HG03342 (cell line): ENCODE measurements at regions not wholly inside any gene's neighbourhood (a gene's known extent, or its start where the extent isn't known, plus 50 kb on each side); places are given as distances from the start of the nearest gene placed in this dataset.
"Not testable (repeated sequence)": the region's sequence is repeated elsewhere in the genome, so short reads cannot be mapped to it uniquely, and the experiment has no call there.

ENCODE experiments used
- ATAC-seq: cut with Tn5 transposase; IDR thresholded peaks from one replicate; pipeline ENCODE4 v1.9.1; 2021; ENCODE audit warnings: mild to moderate bottlenecking, moderate library complexity; ENCODE audit not compliant: unreplicated experiment

DNA sequence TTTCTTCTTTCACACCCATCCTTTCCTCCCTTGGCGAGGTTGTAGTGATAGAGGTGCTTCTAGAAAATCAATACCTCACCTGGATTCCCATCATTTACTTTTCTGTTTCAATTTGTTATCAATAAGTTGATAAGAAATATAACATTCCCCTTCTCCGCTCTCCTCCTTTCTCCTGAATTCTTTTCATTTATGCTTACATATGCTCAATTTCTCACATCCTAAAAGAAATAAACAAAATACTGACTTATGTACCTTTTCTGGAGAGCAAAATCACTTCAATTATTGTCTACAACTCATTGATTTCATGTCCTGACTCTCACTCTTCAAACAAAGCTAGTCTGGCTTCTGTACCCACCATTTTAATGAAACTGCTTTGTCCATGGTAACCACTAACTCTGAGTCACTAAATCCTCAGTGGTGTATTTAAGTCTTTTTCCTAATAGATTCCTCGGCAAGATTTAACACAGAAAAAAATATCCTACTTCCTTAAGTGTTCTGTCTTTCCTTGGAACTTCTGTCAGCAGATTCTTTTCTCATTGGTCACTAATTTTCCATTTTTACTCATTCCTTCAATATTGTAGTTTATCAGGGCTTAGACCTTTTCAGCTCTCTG is 289.6 kb downstream of the RFPL4B start:
- ATAC-seq: no peak

DNA sequence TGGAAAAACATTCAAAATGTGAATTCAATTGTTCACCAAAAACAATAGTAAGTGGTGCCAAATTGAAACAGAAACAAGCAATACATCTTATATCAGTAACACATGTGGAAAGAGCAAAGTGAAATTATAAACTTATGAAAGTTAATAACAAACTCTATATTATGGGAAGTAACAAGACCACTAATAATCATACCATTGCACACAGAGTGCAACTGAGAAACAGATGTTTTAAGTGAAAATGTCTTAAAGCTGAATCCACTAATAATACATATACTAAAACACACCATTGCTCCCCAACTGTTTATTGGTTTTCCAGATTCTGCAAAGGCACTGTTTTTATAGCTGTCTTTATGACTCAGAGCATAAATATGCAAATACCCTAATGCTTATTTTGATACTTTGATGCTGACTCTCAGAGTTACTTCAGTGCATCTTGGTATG is 292.3 kb downstream of the RFPL4B start:
- ATAC-seq: peak; percentile 44

DNA sequence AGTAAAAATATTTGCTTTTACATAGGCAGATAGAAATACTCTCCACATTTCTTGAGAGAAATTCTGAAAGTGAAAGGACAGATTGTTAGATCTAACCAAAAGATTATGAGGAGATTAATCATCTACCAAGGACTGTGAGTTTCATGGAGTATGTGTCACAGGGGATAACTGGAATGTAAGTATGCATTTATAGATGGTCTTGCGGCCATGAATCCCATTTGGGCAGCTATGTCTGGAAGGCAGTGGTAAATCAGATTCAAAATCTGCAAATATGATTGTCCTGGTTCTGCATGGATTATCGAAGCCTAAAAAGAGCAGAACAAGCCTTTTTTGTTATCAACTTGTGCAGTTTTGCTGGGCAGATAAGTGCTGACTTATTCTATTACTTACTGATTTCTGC is 293.8 kb downstream of the RFPL4B start:
- ATAC-seq: no peak

DNA sequence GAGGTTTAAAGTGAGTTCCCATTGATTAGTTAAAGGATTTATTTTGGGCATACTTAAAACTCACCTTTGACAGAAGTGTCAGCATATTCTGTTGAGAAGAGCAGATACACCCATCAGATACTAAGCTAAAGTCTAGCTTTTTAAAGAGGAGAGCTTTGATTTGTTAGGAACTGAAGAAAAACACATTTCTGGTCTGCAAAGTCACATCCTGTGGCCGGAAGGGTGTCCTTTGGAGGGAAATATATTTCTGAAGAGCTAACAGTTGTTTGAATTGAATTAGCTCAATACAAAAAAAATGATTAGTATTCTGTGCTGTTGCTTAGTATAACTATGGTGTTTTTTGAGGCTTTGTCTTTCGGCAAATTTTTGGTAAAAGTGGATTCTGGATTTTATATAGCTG is 302.7 kb downstream of the RFPL4B start:
- no peak for ATAC-seq

DNA sequence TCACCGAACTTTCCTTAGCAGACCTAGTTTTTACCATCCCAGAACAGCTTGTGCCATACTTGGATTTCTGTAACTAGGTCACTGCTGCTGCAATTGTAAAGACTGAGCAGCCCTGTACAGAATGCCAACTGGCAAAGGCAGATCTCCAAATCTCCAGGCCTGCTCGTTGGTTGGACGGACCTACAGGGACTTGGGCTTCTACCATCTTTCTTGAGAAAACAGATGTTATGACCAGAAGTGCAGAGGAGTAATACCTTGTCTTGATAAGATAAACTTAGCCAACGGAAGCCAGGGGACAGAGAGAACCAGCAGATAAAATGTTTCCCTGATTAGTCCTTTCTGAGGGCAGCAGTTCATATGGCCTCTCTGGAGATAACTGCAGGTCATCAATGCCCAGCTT is 304.1 kb downstream of the RFPL4B start:
- no peak for ATAC-seq

DNA sequence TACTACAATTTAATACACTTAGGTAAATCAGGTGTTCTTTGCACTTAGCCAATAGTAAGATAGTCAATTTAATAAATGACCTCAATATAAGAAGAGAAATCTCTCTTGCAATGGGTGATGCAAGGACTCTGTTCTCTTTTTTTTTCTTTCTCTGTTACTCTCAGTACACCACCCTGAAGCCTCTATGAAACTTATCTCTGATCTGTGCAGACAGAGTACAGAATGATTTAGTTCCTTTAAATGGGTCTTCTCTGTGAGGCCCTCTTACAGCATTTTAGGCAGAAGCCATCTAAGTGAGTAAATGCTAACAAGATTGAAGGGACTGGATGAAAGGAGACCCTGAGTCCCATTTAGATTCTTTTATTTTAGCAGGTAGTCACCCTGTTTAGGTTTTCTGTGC is 312.8 kb downstream of the RFPL4B start:
- ATAC-seq: no peak

DNA sequence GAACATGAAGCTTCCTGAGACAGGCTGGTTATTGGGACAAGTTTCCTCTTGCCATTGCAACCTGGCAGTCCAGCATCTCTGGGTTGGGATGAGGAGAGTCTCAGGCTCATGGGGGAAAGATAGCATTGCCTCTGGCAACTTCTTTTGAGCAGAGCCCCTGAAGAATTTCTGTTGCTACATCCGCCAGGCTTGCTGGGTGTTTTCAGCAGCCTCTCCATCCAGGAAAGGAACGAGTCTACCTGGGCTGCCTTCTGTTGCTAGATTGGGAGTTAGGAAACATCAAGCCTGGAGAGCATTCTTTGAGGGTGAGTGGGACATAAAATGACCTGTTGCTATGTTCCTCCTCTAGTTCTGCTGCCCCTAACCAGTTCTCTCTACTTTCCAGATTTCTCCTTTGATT is 313.5 kb downstream of the RFPL4B start:
- ATAC-seq: no peak

DNA sequence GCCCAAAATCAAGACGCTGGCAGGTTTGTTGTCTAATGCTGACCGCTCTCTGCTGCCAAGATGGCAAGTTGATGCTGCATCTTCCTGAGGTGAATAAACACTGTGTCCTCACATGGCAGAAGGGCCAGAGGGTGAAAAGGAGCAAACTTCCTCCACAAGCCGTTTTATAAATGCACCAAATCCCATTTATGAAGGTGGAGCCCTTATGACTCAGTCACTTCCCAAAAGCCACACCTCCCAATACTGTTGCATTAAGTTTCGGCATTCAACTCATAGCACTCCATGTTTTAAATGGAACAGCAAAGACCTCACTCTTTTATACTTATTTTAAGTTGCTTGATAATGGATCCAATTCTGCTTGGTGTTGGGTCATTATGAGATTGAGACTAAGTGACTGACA is 316.6 kb downstream of the RFPL4B start:
- no peak for ATAC-seq

DNA sequence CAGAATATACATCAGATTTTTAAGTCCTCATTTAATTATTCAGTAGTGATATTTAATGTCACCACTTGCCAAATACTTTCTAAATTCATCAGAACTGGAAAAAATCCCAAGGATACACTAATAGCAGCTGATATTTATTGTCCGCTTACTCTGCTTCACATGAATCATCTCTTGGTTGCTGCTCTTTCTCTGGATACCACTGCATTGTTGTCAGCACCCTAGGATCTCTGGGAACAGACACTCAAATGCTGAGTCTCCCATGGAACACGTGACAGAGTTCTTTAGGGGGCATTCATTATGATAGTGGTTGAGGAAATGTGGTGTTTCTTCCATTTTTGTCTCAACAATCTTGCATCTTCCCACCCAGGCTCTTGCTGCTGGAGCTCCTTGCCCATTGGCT is 318.0 kb downstream of the RFPL4B start:
- no peak for ATAC-seq

DNA sequence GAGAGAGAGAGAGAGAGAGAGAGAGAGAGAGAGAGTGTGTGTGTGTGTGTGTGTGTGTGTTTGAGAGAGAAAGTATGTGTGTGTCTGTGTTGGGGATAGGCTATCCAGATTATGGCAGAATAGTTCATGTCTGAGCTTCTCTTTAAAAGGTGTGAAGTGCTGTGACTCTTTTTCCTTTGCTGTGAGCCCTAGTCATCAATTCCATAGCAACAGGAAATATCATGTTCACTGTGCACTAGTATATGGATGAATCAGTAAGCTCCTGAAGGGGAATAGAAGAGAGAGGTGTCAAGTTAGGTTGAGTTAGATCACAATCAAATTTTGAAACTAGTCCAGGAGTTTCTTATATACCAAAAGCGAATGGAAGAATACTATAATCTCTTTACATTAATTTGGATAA is 318.7 kb downstream of the RFPL4B start:
- ATAC-seq: no peak

DNA sequence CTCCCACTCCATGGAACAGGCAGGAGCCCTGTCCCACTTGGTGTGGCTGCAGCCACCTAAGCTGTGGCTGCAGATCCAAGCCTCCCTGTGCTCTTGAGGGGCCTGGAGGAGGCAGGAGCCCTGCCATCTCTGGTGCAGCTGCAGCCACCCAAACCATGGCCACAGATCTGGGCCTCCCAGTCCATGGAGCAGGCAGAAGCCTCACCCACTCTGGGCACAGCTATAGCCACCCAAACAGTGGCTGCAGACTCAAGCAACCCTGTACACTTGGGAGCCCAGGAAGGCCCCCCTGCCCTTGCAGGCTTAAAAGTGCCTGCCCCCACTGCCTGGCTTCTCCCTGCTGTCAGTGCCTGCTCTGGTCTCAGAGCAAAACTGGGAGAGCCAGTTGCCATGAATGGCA is 320.3 kb downstream of the RFPL4B start:
- ATAC-seq: no peak

DNA sequence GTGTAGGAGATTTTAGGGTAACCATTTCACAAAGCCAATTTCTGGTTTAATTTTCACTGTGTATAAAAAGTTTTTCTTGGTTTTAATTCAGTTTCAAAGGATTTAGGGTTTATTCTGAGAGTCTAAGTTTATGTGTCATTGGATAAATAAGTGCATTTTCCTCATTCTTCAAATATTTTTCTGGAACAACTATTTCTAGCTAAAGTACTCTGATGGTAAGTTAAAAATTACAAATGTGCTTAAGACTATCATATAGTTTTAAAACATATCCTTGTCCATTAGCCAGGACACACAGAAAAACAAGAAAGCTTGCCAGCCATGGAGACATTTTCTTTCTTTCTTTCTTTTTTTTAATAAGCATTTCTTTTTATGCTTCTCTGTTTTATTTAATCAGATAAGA is 333.0 kb downstream of the RFPL4B start:
- ATAC-seq: no peak

DNA sequence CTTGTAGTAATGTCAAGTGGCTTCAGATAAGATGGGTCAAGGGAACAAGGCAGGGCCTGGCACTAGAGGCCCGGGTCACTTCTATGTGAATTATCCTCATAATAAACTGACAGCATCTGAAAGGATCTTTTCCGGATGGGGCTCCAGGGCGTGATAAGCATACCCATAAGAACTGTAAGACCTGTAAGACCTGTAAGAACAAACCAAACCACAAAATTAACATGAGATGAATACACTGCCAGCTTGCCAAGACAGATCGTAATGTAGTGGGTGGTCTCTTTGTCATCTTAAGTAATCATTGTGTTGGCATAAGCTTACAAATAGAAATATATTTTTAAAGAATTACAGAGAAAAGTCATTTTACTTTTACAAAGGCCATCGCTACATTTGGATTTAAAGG is 334.9 kb downstream of the RFPL4B start:
- no peak for ATAC-seq

DNA sequence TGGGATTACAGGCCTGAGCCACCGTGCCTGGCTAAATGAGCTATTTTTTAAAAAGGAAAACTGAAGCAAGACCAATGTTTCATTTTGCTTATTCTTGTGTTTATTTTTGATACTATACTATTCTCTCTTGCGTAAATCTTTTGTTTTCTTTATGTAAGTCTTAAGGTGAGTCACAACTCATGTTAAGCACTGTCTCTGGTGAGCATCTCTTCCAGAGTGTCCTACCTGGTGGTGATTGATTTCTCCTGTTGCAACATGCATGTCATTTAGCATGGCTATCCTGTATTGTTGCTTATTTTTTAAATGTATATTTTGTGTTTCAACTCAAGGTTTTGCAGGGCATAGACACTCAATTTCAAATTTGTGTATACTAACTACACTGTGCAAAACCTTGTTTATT is 336.0 kb downstream of the RFPL4B start:
- no peak for ATAC-seq

DNA sequence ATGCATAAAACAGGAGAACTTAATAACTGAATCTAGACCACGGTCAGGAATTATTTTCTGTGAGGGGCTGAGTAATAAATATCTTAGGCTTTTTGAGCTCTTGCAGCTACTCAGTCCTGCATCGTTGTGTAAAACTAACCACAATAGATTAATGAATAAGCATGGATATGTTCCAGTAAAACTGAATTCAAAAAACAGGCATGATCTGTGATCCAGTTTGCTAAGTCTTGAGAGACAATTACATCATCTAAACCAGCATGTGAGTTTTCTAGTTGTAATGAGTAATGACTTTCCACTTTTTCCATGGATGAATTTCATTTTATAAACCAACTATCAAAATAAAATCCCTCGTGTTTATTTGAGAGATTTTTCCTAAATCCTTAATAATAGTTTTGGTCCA is 336.8 kb downstream of the RFPL4B start:
- no peak for ATAC-seq

DNA sequence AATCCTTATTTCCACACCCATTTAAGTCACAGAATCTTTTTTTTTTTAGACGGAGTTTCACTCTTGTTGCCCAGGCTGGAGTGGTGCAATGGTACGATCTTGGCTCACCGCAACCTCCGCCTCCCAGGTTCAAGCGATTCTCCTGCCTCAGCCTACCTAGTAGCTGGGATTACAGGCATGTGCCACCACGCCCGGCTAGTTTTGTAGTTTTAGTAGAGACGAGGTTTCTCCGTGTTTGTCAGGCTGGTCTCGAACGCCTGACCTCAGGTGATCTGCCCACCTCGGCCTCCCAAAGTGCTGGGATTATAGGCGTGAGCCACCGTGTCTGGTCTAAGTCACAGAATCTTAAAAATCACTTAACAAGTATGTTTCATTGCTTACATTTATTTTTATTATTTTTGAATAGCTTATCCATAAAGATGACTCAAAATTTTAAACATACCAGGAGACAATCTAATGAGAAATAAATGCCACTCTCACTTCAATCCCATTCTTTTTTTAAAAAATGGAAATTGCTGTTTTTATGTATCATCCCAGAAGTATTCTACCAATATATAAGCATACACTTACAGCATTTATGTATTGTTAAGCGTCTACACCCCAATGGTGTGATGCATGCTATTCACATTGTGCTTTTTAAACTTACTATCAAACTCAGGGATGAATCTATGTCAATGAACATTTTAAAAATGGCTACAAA is 338.5 kb downstream of the RFPL4B start:
- not testable (repeated sequence) for ATAC-seq

DNA sequence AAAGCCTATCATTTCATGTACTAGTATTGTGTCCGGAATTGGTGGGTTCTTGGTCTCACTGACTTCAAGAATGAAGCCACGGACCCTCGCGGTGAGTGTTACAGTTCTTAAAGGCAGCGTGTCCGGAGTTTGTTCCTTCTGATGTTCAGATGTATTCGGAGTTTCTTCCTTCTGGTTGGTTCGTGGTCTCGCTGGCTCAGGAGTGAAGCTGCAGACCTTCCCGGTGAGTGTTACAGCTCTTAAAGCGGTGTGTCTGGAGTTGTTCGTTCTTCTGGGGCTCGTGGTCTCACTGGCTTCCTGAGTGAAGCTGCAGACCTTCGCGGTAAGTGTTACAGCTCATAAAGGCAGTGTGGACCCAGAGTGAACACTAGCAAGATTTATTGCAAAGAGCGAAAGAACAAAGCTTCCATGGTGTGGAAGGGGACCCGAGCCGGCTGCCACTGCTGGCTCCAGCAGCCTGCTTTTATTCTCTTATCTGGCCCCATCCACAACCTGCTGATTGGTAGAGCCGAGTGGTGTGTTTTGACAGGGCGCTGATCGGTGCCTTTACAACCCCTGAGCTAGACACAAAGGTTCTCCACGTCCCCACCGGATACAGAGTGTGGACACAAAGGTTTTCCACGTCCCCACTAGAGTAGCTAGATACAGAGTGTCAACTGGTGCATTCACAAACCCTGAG is 341.5 kb downstream of the RFPL4B start:
- not testable (repeated sequence) for ATAC-seq

DNA sequence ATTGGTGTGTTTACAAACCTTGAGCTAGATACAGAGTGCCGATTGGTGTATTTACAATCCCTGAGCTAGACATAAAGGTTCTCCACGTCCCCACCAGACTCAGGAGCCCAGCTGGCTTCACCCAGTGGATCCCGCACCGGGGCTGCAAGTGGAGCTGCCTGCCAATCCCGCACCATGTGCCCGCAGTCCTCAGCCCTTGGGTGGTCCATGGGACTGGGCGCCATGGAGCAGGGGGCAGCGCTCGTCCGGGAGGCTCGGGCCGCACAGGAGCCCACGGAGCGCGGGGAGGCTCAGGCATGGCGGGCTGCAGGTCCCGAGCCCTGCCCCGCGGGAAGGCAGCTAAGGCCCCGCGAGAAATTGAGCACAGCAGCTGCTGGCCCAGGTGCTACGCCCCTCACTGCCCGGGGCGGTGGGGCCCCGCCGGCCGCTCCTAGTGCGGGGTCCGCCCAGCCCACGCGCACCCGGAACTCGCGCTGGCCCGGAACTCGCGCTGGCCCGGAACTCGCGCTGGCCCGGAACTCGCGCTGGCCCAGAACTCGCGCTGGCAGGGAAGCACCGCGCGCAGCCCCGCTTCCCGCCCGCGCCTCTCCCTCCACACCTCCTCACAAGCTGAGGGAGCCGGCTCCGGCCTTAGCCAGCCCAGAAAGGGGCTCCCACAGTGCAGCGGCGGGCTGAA is 342.2 kb downstream of the RFPL4B start:
- ATAC-seq: not testable (repeated sequence)

DNA sequence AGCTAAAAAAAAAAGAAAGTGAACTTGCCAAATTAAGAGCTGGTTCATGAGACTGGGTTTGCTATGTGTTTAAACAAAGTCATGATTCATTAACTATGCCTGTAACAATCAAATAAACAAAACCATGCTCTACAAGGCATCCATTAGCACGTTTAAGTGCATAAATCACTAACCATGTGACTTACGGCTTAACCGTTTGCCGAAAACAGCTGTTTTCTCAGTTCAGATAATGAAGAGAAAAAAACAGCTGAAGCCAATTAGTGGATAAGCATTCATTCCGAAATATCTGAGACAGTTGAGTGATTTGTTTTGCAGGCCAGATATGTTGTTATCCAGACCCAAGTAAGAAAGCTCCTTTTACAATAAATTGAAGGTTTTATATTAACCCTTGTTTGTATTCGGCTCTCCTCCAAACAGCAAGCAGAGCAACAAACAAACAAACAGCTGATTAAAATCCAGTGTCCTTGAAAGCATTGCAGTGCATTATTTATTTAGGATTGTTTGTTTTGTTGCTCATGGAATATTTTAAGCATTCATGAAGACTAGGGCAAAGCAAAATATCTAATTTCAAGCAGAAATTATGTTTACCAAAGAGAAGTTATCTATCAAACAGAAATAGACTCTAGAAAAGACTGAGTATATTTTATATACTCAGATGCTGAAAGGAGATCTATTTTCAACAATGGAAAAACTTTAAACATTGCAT is 343.5 kb downstream of the RFPL4B start:
- no peak for ATAC-seq

DNA sequence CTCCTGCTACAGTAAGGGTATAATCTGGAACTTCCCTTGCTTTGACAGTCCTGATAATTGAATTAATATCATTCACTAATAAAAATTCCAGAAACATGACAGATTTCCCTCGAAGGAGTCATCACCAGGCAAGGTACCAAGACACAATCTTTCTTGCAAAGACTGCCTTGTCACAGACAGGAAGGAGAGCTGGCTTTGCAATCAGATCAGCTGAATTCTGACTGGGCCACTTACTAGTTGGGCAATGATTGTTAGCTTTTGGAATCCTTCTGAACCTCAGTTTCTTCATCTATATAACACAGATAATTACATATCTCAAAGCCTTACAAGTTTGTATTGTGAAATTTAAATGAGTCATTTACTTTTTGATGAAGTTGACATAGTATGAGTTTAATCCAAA is 344.2 kb downstream of the RFPL4B start:
- no peak for ATAC-seq

DNA sequence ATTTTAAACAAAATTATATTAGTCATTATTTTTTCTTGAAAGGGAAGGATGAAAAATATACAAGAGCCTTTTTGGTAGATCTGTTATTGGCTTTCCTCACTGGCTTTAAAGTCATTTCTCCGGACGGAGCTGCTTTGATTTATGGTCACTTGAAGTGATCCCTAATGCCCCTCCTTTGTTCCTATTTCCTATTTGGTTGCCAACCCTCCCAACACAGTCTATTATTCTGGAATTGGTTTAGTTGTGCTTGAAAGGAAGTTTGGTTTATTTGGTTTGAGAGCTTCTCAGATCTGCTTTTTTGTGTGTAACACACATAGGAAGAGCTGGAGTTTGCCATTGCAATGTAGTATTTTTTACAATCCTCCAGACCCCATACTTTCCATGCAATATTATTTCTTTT is 347.9 kb downstream of the RFPL4B start:
- no peak for ATAC-seq
